ENCODE measurements at regions not wholly inside any gene's neighbourhood (a gene's known extent, or its start where the extent isn't known, plus 50 kb on each side); places are given as distances from the start of the nearest gene placed in this dataset.
"Not testable (repeated sequence)": the region's sequence is repeated elsewhere in the genome, so short reads cannot be mapped to it uniquely, and the experiment has no call there.

DNA sequence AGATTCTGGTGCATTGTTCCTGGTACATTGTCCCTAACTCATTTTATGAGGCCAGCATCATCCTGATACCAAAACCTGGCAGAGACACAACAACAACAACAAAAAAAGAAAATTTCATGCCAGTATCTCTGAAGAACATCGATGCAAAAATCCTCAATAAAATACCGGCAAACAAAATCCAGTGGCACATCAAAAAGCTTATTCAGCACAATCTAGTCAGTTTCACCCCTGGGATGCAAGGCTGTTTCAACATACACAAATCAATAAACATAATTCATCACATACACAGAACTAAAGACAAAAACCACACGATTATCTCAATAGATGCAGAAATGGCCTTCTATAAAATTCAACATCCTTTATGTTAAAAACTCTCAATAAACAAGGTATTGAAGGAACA lies 477.4 kb downstream of the SOCS6 start:
- TF ChIP-seq POLR2A (IDR thresholded peaks at IDR 0.05), result not testable (repeated sequence)
- TF ChIP-seq, protein P1, sequence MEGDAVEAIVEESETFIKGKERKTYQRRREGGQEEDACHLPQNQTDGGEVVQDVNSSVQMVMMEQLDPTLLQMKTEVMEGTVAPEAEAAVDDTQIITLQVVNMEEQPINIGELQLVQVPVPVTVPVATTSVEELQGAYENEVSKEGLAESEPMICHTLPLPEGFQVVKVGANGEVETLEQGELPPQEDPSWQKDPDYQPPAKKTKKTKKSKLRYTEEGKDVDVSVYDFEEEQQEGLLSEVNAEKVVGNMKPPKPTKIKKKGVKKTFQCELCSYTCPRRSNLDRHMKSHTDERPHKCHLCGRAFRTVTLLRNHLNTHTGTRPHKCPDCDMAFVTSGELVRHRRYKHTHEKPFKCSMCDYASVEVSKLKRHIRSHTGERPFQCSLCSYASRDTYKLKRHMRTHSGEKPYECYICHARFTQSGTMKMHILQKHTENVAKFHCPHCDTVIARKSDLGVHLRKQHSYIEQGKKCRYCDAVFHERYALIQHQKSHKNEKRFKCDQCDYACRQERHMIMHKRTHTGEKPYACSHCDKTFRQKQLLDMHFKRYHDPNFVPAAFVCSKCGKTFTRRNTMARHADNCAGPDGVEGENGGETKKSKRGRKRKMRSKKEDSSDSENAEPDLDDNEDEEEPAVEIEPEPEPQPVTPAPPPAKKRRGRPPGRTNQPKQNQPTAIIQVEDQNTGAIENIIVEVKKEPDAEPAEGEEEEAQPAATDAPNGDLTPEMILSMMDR (IDR thresholded peaks at IDR 0.05), result not testable (repeated sequence)
